Sigmoid colon (tissue), 4 donors: ENCODE measurements at regions not wholly inside any gene's neighbourhood (a gene's known extent, or its start where the extent isn't known, plus 50 kb on each side); places are given as distances from the start of the nearest gene placed in this dataset.

Experiments used
- CTCF ChIP-seq, 4 experiments: fragments of 450-650 bp in 3 of 4; fragments of 200-600 bp in 1 of 4; IDR thresholded peaks; one replicate each; pipeline ENCODE4 v1.5.1; 2016 to 2019; ENCODE audit warnings: antibody characterized with exemption in 4 of 4, mild to moderate bottlenecking in 3 of 4, moderate library complexity in 2 of 4
- EP300 ChIP-seq, 4 donors: sonication (generic); formaldehyde crosslinking; IDR thresholded peaks; one replicate each; pipeline ENCODE4 v1.6.1; 2017; ENCODE audit warnings: antibody characterized with exemption in 4 of 4
- POLR2A ChIP-seq, 2 donors: fragments of 450-650 bp; IDR thresholded peaks; one replicate each; pipeline ENCODE4 v1.6.1; 2016; ENCODE audit warnings: antibody characterized with exemption in 2 of 2, mild to moderate bottlenecking in 2 of 2, moderate library complexity in 2 of 2
- POLR2AphosphoS5 ChIP-seq, 4 donors: sonication (generic); formaldehyde crosslinking; IDR thresholded peaks; one replicate each; pipeline ENCODE4 v1.6.1; 2017; ENCODE audit warnings: antibody characterized with exemption in 4 of 4

DNA sequence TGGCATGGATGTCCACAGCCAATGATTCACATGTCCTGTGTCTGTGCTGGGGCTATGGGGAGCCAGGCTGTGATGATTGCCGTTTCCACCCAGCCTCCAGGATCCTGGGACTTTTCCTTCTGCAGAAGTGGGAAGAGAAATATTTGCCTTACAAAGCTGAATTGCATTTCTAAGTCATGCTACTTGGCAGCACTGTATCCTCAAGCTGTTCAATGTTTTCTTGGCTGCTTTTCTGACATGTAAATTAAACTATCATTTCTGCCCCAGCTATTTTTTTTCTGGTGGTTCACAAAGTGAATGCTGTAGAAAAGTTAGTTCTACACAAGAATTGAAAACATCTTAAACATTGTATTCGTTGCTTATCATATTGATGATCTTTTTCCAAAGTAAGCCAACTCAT is 51.9 kb upstream of the TCERG1L start:
- TF ChIP-seq CTCF (IDR thresholded peaks at IDR 0.05) = no peak
- TF ChIP-seq POLR2A (IDR thresholded peaks at IDR 0.05) = no peak
- no peak for TF ChIP-seq POLR2AphosphoS5 (IDR thresholded peaks at IDR 0.05)
- no peak for TF ChIP-seq EP300 (IDR thresholded peaks at IDR 0.05)
